GM19043 (cell line): ENCODE measurements at regions not wholly inside any gene's neighbourhood (a gene's known extent, or its start where the extent isn't known, plus 50 kb on each side); places are given as distances from the start of the nearest gene placed in this dataset.
"Not testable (repeated sequence)": the region's sequence is repeated elsewhere in the genome, so short reads cannot be mapped to it uniquely, and the experiment has no call there.

Source experiments
- ATAC-seq: cut with Tn5 transposase; IDR thresholded peaks from one replicate; pipeline ENCODE4 v1.9.1; 2021; ENCODE audit warnings: low read depth; ENCODE audit not compliant: unreplicated experiment

- no peak for ATAC-seq
These were observed 85.2 kb upstream of the HNMT start for GRCh38 chr2:137879121-137879520.

- no peak for ATAC-seq
These were observed 82.6 kb upstream of the HNMT start for GRCh38 chr2:137881711-137882110.

GRCh38 chr2:137886083-137886831 is 78.0 kb upstream of the HNMT start:
- ATAC-seq, result no peak

GRCh38 chr2:137888845-137889244 is 75.4 kb upstream of the HNMT start:
- ATAC-seq, result no peak

GRCh38 chr2:137892739-137893138 is 71.5 kb upstream of the HNMT start:
- no peak for ATAC-seq

- ATAC-seq, result no peak
These were observed 71.1 kb upstream of the HNMT start for GRCh38 chr2:137893145-137893544.

- ATAC-seq, result no peak
These were observed 67.8 kb upstream of the HNMT start for GRCh38 chr2:137896467-137896866.

GRCh38 chr2:137897082-137897481 is 67.2 kb upstream of the HNMT start:
- ATAC-seq, result no peak

GRCh38 chr2:137900421-137901141 is 63.7 kb upstream of the HNMT start:
- ATAC-seq, result no peak

GRCh38 chr2:137910641-137911040 is 53.6 kb upstream of the HNMT start:
- no peak for ATAC-seq

GRCh38 chr2:137912371-137912770 is 51.9 kb upstream of the HNMT start:
- no peak for ATAC-seq

GRCh38 chr2:137913169-137913568 is 51.1 kb upstream of the HNMT start:
- no peak for ATAC-seq

- not testable (repeated sequence) for ATAC-seq
These were observed 50.6 kb upstream of the HNMT start for GRCh38 chr2:137913648-137914047.
